ENCODE measurements at regions not wholly inside any gene's neighbourhood (a gene's known extent, or its start where the extent isn't known, plus 50 kb on each side); places are given as distances from the start of the nearest gene placed in this dataset.

DNA sequence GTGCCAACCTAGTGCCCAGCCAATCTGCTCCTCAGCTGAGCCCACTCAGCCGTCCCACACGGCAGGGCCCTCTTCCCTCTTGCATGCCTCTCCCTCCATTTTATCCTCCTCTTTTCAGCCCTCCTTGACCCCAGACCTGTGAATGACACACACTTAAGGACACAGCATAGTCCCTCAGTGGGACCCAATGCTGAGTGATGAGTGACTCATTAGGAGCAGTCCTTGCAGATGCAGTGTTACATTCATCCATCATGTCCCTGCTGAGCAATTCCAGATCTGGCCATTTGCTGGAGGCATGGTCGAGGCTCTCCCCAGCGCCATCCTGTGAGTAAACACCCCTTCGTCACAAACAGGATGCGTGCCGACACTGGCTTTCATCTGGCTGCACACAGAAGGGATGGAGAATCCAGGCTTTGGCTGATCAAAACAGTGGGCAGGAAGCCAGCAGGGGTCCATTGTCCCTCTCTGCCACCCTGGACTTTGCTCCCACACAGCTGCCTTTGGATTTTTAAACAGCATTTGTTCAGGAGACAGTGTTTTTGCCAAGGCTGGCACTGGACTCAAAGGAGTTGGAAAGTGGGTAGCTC lies 122.6 kb downstream of the AXIN2 start:
- Mint-ChIP-seq H3K27ac (no peak overlapping the region), H3K9me3 (no peaks in the 10 kb centered on the region), H3K4me1 (ENCODE audit: low read depth) (no peaks in the 10 kb centered on the region), H3K27me3 (ENCODE audit: insufficient read depth) (peaks cover 8% of the 10 kb centered on the region), H3K36me3 (ENCODE audit: low read depth) (no peaks in the 10 kb centered on the region), H3K4me3 (no peak overlapping the region)
- no peak for TF ChIP-seq CTCF (IDR thresholded peaks at IDR 0.05)
- no peak for DNase-seq

DNA sequence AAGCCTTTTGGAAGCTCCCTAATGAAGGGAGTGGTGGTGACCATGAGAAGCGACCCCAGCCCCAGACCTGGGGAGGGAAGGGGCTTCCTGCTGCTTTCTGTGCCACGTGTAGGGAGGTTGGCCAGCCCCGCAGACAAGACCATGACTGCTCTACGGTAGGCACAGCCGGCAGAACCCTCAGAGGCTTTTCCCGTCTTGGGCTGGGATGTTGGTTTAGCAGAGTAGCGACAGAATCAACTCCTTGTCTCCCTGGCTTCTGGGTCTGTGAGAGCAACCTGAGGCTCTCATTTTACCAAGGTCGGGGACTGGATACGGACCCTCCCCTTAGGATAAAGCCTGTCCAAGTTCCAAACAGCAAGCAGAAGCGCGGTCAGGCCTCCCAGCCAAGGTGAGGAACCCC lies 123.3 kb downstream of the AXIN2 start:
- Mint-ChIP-seq H3K27ac (no peak overlapping the region), H3K4me1 (ENCODE audit: low read depth) (no peaks in the 10 kb centered on the region), H3K36me3 (ENCODE audit: low read depth) (no peaks in the 10 kb centered on the region), H3K9me3 (no peaks in the 10 kb centered on the region), H3K4me3 (no peak overlapping the region), H3K27me3 (ENCODE audit: insufficient read depth) (peaks cover 14% of the 10 kb centered on the region)
- no peak for DNase-seq
- TF ChIP-seq CTCF (IDR thresholded peaks at IDR 0.05): no peak

DNA sequence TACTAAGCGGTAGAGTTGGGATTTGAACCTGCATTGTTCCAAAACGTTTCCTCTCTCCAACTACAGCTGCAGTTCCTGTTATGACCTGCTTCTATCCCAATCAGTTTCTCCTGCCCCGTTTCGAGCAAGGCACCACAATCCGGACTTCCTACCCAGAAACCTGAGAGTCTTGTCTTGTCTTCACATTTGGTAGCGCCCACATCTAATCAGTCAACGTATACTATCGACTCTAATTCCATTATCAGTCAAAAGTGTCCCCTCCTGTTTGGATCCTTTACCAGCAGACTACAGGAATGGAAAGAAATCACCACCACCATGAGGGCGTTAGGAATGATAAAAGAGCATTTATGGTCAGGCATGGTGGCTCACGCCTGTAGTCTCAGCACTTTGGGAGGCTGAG lies 124.6 kb downstream of the AXIN2 start:
- DNase-seq: no peak
- Mint-ChIP-seq H3K4me3 (no peak overlapping the region), H3K36me3 (ENCODE audit: low read depth) (no peaks in the 10 kb centered on the region), H3K4me1 (ENCODE audit: low read depth) (no peaks in the 10 kb centered on the region), H3K27ac (no peak overlapping the region), H3K27me3 (ENCODE audit: insufficient read depth) (peaks cover 15% of the 10 kb centered on the region), H3K9me3 (peaks cover 4% of the 10 kb centered on the region)
- no peak for TF ChIP-seq CTCF (IDR thresholded peaks at IDR 0.05)

DNA sequence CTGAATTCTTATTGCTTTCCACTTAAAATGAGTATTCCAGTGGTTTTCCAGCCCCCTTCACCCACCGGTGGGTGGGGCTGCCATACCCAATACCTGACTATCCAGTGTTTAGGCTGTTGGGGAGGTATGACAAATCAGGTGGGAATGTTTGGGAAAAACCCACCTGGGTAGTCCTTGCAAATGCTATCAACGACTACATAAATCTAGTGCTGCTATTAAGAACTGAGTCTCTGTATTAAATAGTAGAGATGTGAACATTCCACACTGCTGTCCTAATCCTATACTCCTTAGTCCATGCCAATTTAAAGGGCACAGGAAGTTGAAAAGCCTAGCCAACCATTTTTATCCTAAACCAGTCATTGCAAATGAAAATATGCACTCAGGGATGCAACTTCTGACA lies 126.6 kb downstream of the AXIN2 start:
- Mint-ChIP-seq H3K27ac (no peak overlapping the region), H3K4me1 (ENCODE audit: low read depth) (no peaks in the 10 kb centered on the region), H3K36me3 (ENCODE audit: low read depth) (no peaks in the 10 kb centered on the region), H3K27me3 (ENCODE audit: insufficient read depth) (peaks cover 12% of the 10 kb centered on the region), H3K9me3 (peaks cover 8% of the 10 kb centered on the region), H3K4me3 (no peak overlapping the region)
- DNase-seq: no peak
- no peak for TF ChIP-seq CTCF (IDR thresholded peaks at IDR 0.05)

DNA sequence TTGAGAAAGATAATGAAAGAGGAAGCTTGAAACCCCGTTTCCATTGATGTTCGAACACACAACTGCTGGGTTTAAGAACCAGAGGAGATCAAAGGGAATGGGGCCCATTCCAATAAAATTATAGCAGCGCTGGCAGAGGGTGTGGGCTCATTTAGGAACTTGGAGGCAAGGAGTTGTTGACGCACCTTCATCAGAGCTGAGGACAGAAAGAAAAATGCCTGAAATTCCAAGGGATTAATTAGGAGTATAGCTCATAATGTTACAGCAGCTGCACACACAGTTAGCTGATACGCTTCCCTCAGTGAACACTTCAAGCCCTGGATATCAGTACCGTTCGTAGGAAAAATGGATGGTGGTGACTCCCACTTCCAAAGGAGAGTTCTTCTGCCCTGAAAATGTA lies 127.2 kb downstream of the AXIN2 start:
- Mint-ChIP-seq H3K4me1 (ENCODE audit: low read depth) (no peaks in the 10 kb centered on the region), H3K9me3 (peaks cover 8% of the 10 kb centered on the region), H3K4me3 (no peak overlapping the region), H3K36me3 (ENCODE audit: low read depth) (no peaks in the 10 kb centered on the region), H3K27me3 (ENCODE audit: insufficient read depth) (peaks cover 12% of the 10 kb centered on the region), H3K27ac (no peak overlapping the region)
- no peak for DNase-seq
- TF ChIP-seq CTCF (IDR thresholded peaks at IDR 0.05): no peak

DNA sequence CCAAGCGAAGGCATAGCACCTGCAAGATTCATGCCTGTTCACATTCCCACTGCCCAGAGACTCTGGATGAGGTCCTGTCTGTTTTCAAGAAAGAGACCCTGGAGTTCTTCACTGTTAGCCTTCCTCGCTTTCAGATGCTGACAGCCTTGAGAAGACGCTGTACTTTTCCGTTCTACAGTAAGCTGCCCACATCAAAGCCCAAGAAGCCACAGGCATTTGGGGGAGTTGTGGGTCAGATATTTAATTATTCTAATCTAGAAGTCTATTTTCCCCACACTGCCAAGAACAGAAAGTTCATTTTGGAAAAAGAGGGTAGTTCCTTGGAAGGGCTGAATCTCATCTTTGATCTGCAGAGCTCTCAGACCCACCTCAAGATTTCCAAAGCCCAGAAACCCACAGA lies 127.9 kb downstream of the AXIN2 start:
- no peak for DNase-seq
- TF ChIP-seq CTCF (IDR thresholded peaks at IDR 0.05): no peak
- no peaks in the 10 kb centered on the region for H3K36me3 Mint-ChIP-seq (ENCODE audit: low read depth)
- no peak overlapping the region for H3K4me3 Mint-ChIP-seq
- no peak overlapping the region for H3K27ac Mint-ChIP-seq
- peaks cover 12% of the 10 kb centered on the region for H3K27me3 Mint-ChIP-seq (ENCODE audit: insufficient read depth)
- peaks cover 8% of the 10 kb centered on the region for H3K9me3 Mint-ChIP-seq
- no peaks in the 10 kb centered on the region for H3K4me1 Mint-ChIP-seq (ENCODE audit: low read depth)
